Frontal cortex (tissue), 3 donors: ENCODE measurements at regions not wholly inside any gene's neighbourhood (a gene's known extent, or its start where the extent isn't known, plus 50 kb on each side); places are given as distances from the start of the nearest gene placed in this dataset.

ENCODE experiments used
- DNase-seq, 2 donors: peaks; one replicate each; pipeline ENCODE4 v3.0.0; 2012; ENCODE audit warnings: low spot score in 2 of 2
- FAIRE-seq: peaks from 2 replicates; lab custom pipeline; 2012; peaks lifted over from hg19 to GRCh38; lab: Jason Lieb, UNC
- donor health status: control.
- donor health status: control.
- donor health status: control.

GRCh38 chr16:55250701-55251100 is 73.3 kb upstream of the IRX6 start:
- DNase-seq: no peak
- FAIRE-seq: no peak

GRCh38 chr16:55251151-55251550 is 72.9 kb upstream of the IRX6 start:
- DNase-seq: no peak
- no peak for FAIRE-seq

- FAIRE-seq: no peak
- no peak for DNase-seq
Observed at GRCh38 chr16:55252577-55252976, 71.4 kb upstream of the IRX6 start.

- no peak for DNase-seq
- FAIRE-seq: no peak
Observed at GRCh38 chr16:55253987-55254386, 70.0 kb upstream of the IRX6 start.

- FAIRE-seq: no peak
- DNase-seq: no peak
Observed at GRCh38 chr16:55255733-55256282, 68.2 kb upstream of the IRX6 start.

- no peak for FAIRE-seq
Observed at GRCh38 chr16:55256412-55257016, 67.5 kb upstream of the IRX6 start.

GRCh38 chr16:55257966-55258613 is 65.9 kb upstream of the IRX6 start:
- no peak for FAIRE-seq

More at GRCh38 chr16:55256412-55257016, 67.5 kb upstream of the IRX6 start:
- no peak for DNase-seq

GRCh38 chr16:55261301-55261700 is 62.7 kb upstream of the IRX6 start:
- no peak for DNase-seq
- FAIRE-seq: no peak

More at GRCh38 chr16:55257966-55258613, 65.9 kb upstream of the IRX6 start:
- DNase-seq: no peak

- no peak for DNase-seq
- FAIRE-seq: no peak
Observed at GRCh38 chr16:55263271-55264250, 60.4 kb upstream of the IRX6 start.

- no peak for FAIRE-seq
Observed at GRCh38 chr16:55264949-55265348, 59.1 kb upstream of the IRX6 start.

GRCh38 chr16:55265926-55266325 is 58.1 kb upstream of the IRX6 start:
- FAIRE-seq: no peak
- no peak for DNase-seq

More at GRCh38 chr16:55264949-55265348, 59.1 kb upstream of the IRX6 start:
- DNase-seq: no peak

GRCh38 chr16:55271945-55272513 is 52.0 kb upstream of the IRX6 start:
- FAIRE-seq (no peak), DNase-seq (no peak)

GRCh38 chr16:55272744-55273143 is 51.3 kb upstream of the IRX6 start:
- DNase-seq: no peak
- no peak for FAIRE-seq

- DNase-seq (no peak), FAIRE-seq (no peak)
Observed at GRCh38 chr16:55273356-55273755, 50.6 kb upstream of the IRX6 start.

GRCh38 chr16:55273959-55274358 is 50.0 kb upstream of the IRX6 start:
- no peak for DNase-seq

More at GRCh38 chr16:55273959-55274358, 50.0 kb upstream of the IRX6 start:
- no peak for FAIRE-seq
